SK-N-SH treated with all-trans-retinoic acid at 6 μM for 48 hours (cell line): ENCODE measurements at regions not wholly inside any gene's neighbourhood (a gene's known extent, or its start where the extent isn't known, plus 50 kb on each side); places are given as distances from the start of the nearest gene placed in this dataset.

Source experiments
- ATAC-seq: fragments of 200-7000 bp; cut with Tn5 transposase; 3 replicates; pipeline ENCODE4 v1.9.1; 2020; ENCODE audit warnings: mild to moderate bottlenecking, moderate library complexity
- ARNTL ChIP-seq: fragments of 450-650 bp; formaldehyde crosslinking; IDR thresholded peaks from 2 replicates; pipeline ENCODE4 v1.5.0; 2020; ENCODE audit warnings: low read depth, mild to moderate bottlenecking, moderate library complexity, borderline replicate concordance
- BACH2 ChIP-seq: fragments of 250-450 bp; sonication (Bioruptor Pico); IDR thresholded peaks from 2 replicates; pipeline ENCODE4 v1.9.0; 2021; ENCODE audit warnings: mild to moderate bottlenecking, borderline replicate concordance
- CSDC2 ChIP-seq: fragments of 250-450 bp; sonication (Bioruptor Pico); IDR thresholded peaks from 2 replicates; pipeline ENCODE4 v1.5.0; 2020; ENCODE audit warnings: mild to moderate bottlenecking, moderate library complexity
- CSRNP3 ChIP-seq: fragments of 250-450 bp; sonication (Bioruptor Pico); IDR thresholded peaks from 2 replicates; pipeline ENCODE4 v1.5.1; 2021; ENCODE audit warnings: mild to moderate bottlenecking, moderate library complexity
- ESRRG ChIP-seq: fragments of 250-450 bp; sonication (Bioruptor Pico); IDR thresholded peaks from 2 replicates; pipeline ENCODE4 v1.6.1; 2021; ENCODE audit warnings: mild to moderate bottlenecking
- GLIS3 ChIP-seq: fragments of 250-450 bp; sonication (Bioruptor Pico); IDR thresholded peaks from 2 replicates; pipeline ENCODE4 v1.5.0; 2020; ENCODE audit warnings: mild to moderate bottlenecking, moderate library complexity
- ISL1 ChIP-seq: fragments of 250-450 bp; sonication (Bioruptor Pico); IDR thresholded peaks from 2 replicates; pipeline ENCODE4 v2.1.2; 2022; ENCODE audit warnings: mild to moderate bottlenecking, moderate library complexity
- OSR1 ChIP-seq: fragments of 250-450 bp; sonication (Bioruptor Pico); IDR thresholded peaks from 2 replicates; pipeline ENCODE4 v1.8.0; 2022; ENCODE audit warnings: moderate library complexity, mild to moderate bottlenecking, inconsistent platforms
- PATZ1 ChIP-seq: fragments of 250-450 bp; sonication (Bioruptor Pico); IDR thresholded peaks from 2 replicates; pipeline ENCODE4 v1.8.0; 2020; ENCODE audit warnings: mild to moderate bottlenecking, moderate library complexity, borderline replicate concordance
- PPARA ChIP-seq: fragments of 250-450 bp; sonication (Bioruptor Pico); IDR thresholded peaks from 2 replicates; pipeline ENCODE4 v1.5.0; 2020; ENCODE audit warnings: mild to moderate bottlenecking, borderline replicate concordance
- RARB ChIP-seq: fragments of 250-450 bp; sonication (Bioruptor Pico); IDR thresholded peaks from 2 replicates; pipeline ENCODE4 v1.8.0; 2021; ENCODE audit warnings: mild to moderate bottlenecking, moderate library complexity
- SNAI2 ChIP-seq: fragments of 250-450 bp; sonication (Bioruptor Pico); IDR thresholded peaks from 2 replicates; pipeline ENCODE4 v1.5.0; 2020; ENCODE audit warnings: mild to moderate bottlenecking, moderate library complexity
- TCF4 ChIP-seq: fragments of 250-450 bp; sonication (Bioruptor Pico); IDR thresholded peaks from 2 replicates; pipeline ENCODE4 v1.8.0; 2021; ENCODE audit warnings: mild to moderate bottlenecking, moderate library complexity, borderline replicate concordance
- TOX ChIP-seq: fragments of 250-450 bp; sonication (Bioruptor Pico); IDR thresholded peaks from 2 replicates; pipeline ENCODE4 v1.8.0; 2021; ENCODE audit warnings: mild to moderate bottlenecking, moderate library complexity, borderline replicate concordance
- TSHZ2 ChIP-seq: fragments of 250-450 bp; sonication (Bioruptor Pico); IDR thresholded peaks from 2 replicates; pipeline ENCODE4 v1.5.0; 2020; ENCODE audit warnings: mild to moderate bottlenecking, moderate library complexity
- ZC3H10 ChIP-seq: fragments of 250-450 bp; sonication (Bioruptor Pico); IDR thresholded peaks from 2 replicates; pipeline ENCODE4 v1.5.1; 2021; ENCODE audit warnings: mild to moderate bottlenecking, moderate library complexity
- ZFP3 ChIP-seq: fragments of 250-450 bp; sonication (Bioruptor Pico); IDR thresholded peaks from 2 replicates; pipeline ENCODE4 v1.5.0; 2020; ENCODE audit warnings: mild to moderate bottlenecking, moderate library complexity
- ZFP30 ChIP-seq: fragments of 450-650 bp; formaldehyde crosslinking; IDR thresholded peaks from 2 replicates; pipeline ENCODE4 v1.5.0; 2022; ENCODE audit warnings: mild to moderate bottlenecking, moderate library complexity
- ZNF70 ChIP-seq: fragments of 450-650 bp; formaldehyde crosslinking; IDR thresholded peaks from 2 replicates; pipeline ENCODE4 v1.5.0; 2020; ENCODE audit warnings: mild to moderate bottlenecking, moderate library complexity
- ZNF8 ChIP-seq: fragments of 450-650 bp; formaldehyde crosslinking; IDR thresholded peaks from 2 replicates; pipeline ENCODE4 v1.5.0; 2020; ENCODE audit warnings: mild to moderate bottlenecking, moderate library complexity

GRCh38 chr16:55214412-55214811 lies 109.6 kb upstream of the IRX6 start:
- TF ChIP-seq BACH2 (CRISPR knock-in tag) (no peak), ESRRG (CRISPR knock-in tag) (no peak), ZFP3 (CRISPR knock-in tag) (no peak), PPARA (CRISPR knock-in tag) (no peak), PATZ1 (CRISPR knock-in tag) (no peak)
- no peak for ATAC-seq

GRCh38 chr16:55214974-55215494 lies 109.0 kb upstream of the IRX6 start:
- ATAC-seq: no peak
- TF ChIP-seq OSR1: no peak
- no peak for TF ChIP-seq ESRRG (CRISPR knock-in tag)
- no peak for TF ChIP-seq CSRNP3
- no peak for TF ChIP-seq SNAI2 (CRISPR knock-in tag)

- no peak for TF ChIP-seq ARNTL (CRISPR knock-in tag)
- TF ChIP-seq TOX: no peak
- no peak for TF ChIP-seq TSHZ2 (CRISPR knock-in tag)
- no peak for TF ChIP-seq BACH2 (CRISPR knock-in tag)
- no peak for TF ChIP-seq PPARA (CRISPR knock-in tag)
- TF ChIP-seq ZFP3 (CRISPR knock-in tag): no peak
- no peak for TF ChIP-seq GLIS3 (CRISPR knock-in tag)
- no peak for TF ChIP-seq ZC3H10
- TF ChIP-seq ZNF70 (CRISPR knock-in tag): no peak
- no peak for TF ChIP-seq SNAI2 (CRISPR knock-in tag)
- no peak for TF ChIP-seq ZFP30 (CRISPR knock-in tag)
- no peak for TF ChIP-seq ESRRG (CRISPR knock-in tag)
- no peak for TF ChIP-seq PATZ1 (CRISPR knock-in tag)
- no peak for TF ChIP-seq OSR1
- no peak for ATAC-seq
These were observed 106.6 kb upstream of the IRX6 start for GRCh38 chr16:55217392-55217791.

GRCh38 chr16:55221836-55222235 lies 102.2 kb upstream of the IRX6 start:
- TF ChIP-seq CSDC2 (no peak), SNAI2 (CRISPR knock-in tag) (no peak), ZNF8 (CRISPR knock-in tag) (no peak), ZNF70 (CRISPR knock-in tag) (no peak)
- TF ChIP-seq, all 23 proteins: peak for 0
- no peak for ATAC-seq

- no peak for ATAC-seq
- TF ChIP-seq BACH2 (CRISPR knock-in tag): no peak
- no peak for TF ChIP-seq ZFP3 (CRISPR knock-in tag)
- TF ChIP-seq CSDC2: no peak
- TF ChIP-seq CSRNP3: no peak
- no peak for TF ChIP-seq ZNF8 (CRISPR knock-in tag)
- no peak for TF ChIP-seq TCF4 (CRISPR knock-in tag)
- no peak for TF ChIP-seq ZNF70 (CRISPR knock-in tag)
- TF ChIP-seq PPARA (CRISPR knock-in tag): no peak
- TF ChIP-seq PATZ1 (CRISPR knock-in tag): no peak
- no peak for TF ChIP-seq ESRRG (CRISPR knock-in tag)
- no peak for TF ChIP-seq ISL1 (CRISPR knock-in tag)
- no peak for TF ChIP-seq SNAI2 (CRISPR knock-in tag)
- no peak for TF ChIP-seq ZFP30 (CRISPR knock-in tag)
- TF ChIP-seq ARNTL (CRISPR knock-in tag): no peak
- no peak for TF ChIP-seq RARB (CRISPR knock-in tag)
- TF ChIP-seq TOX: no peak
- no peak for TF ChIP-seq GLIS3 (CRISPR knock-in tag)
These were observed 101.5 kb upstream of the IRX6 start for GRCh38 chr16:55222486-55222885.
